ENCODE measurements at regions not wholly inside any gene's neighbourhood (a gene's known extent, or its start where the extent isn't known, plus 50 kb on each side); places are given as distances from the start of the nearest gene placed in this dataset.

DNA sequence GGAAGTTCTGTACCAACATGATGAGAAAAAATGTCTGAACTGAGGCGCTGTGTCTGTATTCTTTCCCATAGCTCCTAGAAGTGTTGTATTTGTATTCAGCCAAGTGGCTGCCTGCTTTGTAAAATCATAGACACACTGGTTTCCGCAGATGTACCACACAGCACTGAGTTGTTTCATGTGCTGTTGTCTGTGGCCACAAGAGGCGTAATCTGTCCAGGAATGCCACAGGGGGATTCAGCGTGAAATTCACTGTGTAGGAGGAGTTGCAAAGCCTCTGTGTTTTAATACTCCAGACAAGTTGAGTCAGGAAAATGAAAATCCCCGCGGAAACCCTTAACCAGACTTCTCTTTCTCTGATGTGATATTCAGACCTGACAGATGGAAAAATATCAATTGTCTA is 462.2 kb downstream of the NSUN3 start (continued):
- TF ChIP-seq, protein P1, sequence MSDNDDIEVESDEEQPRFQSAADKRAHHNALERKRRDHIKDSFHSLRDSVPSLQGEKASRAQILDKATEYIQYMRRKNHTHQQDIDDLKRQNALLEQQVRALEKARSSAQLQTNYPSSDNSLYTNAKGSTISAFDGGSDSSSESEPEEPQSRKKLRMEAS (CRISPR knock-in tag; IDR thresholded peaks at IDR 0.05) = no peak
- TF ChIP-seq JAZF1 (CRISPR knock-in tag; IDR thresholded peaks at IDR 0.05) (no peak), SOX15 (CRISPR knock-in tag; IDR thresholded peaks at IDR 0.05) (no peak)

DNA sequence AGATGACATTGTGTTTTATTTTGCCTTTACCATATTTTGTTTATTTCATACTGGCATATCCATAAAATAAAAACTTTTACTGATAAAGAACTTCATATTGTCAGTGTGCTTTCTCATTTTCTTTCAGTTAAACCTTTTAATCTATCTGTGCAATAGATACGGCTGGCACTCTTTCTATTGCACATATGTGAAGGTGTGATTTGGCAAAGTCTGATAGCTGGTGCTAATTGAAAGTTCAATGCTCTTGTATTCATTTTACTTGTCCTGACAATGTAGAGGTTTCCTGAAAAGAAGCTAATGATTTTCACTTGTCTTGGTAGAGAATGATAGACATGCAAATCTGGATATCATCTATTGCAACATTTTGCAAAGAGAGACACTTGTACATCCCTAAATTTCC is 467.0 kb downstream of the NSUN3 start:
- no peak for TF ChIP-seq ZNF263 (CRISPR knock-in tag; IDR thresholded peaks at IDR 0.05; ENCODE audit: low read depth)
- TF ChIP-seq, protein P2, sequence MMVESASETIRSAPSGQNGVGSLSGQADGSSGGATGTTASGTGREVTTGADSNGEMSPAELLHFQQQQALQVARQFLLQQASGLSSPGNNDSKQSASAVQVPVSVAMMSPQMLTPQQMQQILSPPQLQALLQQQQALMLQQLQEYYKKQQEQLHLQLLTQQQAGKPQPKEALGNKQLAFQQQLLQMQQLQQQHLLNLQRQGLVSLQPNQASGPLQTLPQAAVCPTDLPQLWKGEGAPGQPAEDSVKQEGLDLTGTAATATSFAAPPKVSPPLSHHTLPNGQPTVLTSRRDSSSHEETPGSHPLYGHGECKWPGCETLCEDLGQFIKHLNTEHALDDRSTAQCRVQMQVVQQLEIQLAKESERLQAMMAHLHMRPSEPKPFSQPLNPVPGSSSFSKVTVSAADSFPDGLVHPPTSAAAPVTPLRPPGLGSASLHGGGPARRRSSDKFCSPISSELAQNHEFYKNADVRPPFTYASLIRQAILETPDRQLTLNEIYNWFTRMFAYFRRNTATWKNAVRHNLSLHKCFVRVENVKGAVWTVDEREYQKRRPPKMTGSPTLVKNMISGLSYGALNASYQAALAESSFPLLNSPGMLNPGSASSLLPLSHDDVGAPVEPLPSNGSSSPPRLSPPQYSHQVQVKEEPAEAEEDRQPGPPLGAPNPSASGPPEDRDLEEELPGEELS (CRISPR knock-in tag; IDR thresholded peaks at IDR 0.05) = no peak
- no peak for TF ChIP-seq ELF4 (CRISPR knock-in tag; IDR thresholded peaks at IDR 0.05; ENCODE audit: low read depth)
- TF ChIP-seq, protein P3, sequence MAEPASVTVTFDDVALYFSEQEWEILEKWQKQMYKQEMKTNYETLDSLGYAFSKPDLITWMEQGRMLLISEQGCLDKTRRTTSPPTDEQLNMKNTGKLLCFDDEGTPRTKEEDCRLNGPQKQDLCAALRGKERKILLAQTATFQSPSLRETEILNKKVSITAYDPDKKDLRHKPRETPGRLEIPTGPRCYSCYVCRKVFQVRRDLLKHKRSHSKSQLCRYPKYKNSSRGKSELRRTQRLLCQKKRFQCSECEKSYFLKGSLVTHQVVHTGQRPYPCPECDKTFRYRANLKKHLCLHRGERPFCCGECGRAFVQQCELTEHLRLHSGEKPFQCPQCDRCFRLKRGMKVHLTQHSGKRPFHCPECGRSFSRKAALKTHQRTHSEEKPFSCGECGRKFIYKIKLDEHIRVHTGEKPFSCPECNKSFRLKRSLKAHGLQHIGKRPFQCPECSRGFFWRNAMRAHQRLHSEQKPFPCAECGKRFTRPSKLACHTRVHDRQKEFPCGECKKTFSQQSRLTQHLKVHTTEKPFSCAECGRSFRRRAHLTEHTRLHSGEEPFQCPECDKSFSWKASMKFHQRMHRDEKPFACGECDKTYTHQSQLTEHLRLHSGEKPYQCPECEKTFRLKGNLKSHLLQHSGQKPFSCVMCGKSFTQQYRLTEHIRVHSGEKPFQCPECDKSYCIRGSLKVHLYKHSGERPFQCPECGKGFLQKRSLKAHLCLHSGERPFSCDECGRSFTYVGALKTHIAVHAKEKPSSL (CRISPR knock-in tag; conservative IDR thresholded peaks at IDR 0.05) = no peak
- no peak for TF ChIP-seq ZNF232 (CRISPR knock-in tag; IDR thresholded peaks at IDR 0.05)
- no peak for TF ChIP-seq IRF2 (CRISPR knock-in tag; IDR thresholded peaks at IDR 0.05; ENCODE audit: borderline replicate concordance, low read depth)
- no peak for TF ChIP-seq NR3C1 (CRISPR knock-in tag; conservative IDR thresholded peaks at IDR 0.05; ENCODE audit: low read depth)
- H3K27me3 Mint-ChIP-seq (ENCODE audit: low read depth) = no peaks in the 10 kb centered on the region
- ChIA-PET CTCF (no interaction called here), POLR2A (no interaction called here)
- H3K4me1 Mint-ChIP-seq = peaks cover 14% of the 10 kb centered on the region
- no peak overlapping the region for H3K4me3 Mint-ChIP-seq
- no peak for ATAC-seq
- DNase-seq (ENCODE audit: low spot score) = no peak
- H3K27ac Mint-ChIP-seq = no peak overlapping the region
- H3K9me3 Mint-ChIP-seq = no peaks in the 10 kb centered on the region
- no peaks in the 10 kb centered on the region for H3K36me3 Mint-ChIP-seq

DNA sequence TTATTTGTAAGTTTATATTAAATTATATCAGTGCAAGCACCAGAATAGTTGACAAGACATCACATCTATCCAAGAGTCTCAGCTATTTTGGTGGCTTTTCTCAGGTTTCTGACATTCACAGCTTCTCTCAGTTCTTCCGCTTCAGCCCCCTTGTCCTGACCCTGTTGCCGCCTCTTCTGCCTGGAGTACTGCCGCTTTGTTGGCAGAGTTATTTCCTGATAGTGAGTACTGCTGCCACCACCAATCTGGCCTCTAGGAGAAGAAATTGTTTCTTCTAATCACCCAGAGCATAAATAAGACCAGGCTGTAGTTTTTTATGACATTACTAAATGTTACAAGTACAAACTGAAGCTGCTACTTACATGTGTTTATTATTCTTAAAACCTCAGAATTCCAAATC is 470.1 kb downstream of the NSUN3 start:
- TF ChIP-seq, protein P4, sequence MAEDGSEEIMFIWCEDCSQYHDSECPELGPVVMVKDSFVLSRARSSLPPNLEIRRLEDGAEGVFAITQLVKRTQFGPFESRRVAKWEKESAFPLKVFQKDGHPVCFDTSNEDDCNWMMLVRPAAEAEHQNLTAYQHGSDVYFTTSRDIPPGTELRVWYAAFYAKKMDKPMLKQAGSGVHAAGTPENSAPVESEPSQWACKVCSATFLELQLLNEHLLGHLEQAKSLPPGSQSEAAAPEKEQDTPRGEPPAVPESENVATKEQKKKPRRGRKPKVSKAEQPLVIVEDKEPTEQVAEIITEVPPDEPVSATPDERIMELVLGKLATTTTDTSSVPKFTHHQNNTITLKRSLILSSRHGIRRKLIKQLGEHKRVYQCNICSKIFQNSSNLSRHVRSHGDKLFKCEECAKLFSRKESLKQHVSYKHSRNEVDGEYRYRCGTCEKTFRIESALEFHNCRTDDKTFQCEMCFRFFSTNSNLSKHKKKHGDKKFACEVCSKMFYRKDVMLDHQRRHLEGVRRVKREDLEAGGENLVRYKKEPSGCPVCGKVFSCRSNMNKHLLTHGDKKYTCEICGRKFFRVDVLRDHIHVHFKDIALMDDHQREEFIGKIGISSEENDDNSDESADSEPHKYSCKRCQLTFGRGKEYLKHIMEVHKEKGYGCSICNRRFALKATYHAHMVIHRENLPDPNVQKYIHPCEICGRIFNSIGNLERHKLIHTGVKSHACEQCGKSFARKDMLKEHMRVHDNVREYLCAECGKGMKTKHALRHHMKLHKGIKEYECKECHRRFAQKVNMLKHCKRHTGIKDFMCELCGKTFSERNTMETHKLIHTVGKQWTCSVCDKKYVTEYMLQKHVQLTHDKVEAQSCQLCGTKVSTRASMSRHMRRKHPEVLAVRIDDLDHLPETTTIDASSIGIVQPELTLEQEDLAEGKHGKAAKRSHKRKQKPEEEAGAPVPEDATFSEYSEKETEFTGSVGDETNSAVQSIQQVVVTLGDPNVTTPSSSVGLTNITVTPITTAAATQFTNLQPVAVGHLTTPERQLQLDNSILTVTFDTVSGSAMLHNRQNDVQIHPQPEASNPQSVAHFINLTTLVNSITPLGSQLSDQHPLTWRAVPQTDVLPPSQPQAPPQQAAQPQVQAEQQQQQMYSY (CRISPR knock-in tag; IDR thresholded peaks at IDR 0.05) = no peak
- TF ChIP-seq, protein P5, sequence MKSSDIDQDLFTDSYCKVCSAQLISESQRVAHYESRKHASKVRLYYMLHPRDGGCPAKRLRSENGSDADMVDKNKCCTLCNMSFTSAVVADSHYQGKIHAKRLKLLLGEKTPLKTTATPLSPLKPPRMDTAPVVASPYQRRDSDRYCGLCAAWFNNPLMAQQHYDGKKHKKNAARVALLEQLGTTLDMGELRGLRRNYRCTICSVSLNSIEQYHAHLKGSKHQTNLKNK (CRISPR knock-in tag; IDR thresholded peaks at IDR 0.05) = no peak
- no peak for TF ChIP-seq NFATC4 (CRISPR knock-in tag; IDR thresholded peaks at IDR 0.05)
- TF ChIP-seq GTF2I (CRISPR knock-in tag; conservative IDR thresholded peaks at IDR 0.05) = no peak
- no peak for TF ChIP-seq NR3C1 (CRISPR knock-in tag; conservative IDR thresholded peaks at IDR 0.05; ENCODE audit: low read depth)
- TF ChIP-seq, protein P6, sequence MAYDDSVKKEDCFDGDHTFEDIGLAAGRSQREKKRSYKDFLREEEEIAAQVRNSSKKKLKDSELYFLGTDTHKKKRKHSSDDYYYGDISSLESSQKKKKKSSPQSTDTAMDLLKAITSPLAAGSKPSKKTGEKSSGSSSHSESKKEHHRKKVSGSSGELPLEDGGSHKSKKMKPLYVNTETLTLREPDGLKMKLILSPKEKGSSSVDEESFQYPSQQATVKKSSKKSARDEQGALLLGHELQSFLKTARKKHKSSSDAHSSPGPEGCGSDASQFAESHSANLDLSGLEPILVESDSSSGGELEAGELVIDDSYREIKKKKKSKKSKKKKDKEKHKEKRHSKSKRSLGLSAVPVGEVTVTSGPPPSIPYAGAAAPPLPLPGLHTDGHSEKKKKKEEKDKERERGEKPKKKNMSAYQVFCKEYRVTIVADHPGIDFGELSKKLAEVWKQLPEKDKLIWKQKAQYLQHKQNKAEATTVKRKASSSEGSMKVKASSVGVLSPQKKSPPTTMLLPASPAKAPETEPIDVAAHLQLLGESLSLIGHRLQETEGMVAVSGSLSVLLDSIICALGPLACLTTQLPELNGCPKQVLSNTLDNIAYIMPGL (CRISPR knock-in tag; IDR thresholded peaks at IDR 0.05) = no peak
- no peak for TF ChIP-seq CREB1 (CRISPR knock-in tag; IDR thresholded peaks at IDR 0.05)
- TF ChIP-seq TEAD1 (CRISPR knock-in tag; IDR thresholded peaks at IDR 0.05) = no peak
- TF ChIP-seq, protein P7, sequence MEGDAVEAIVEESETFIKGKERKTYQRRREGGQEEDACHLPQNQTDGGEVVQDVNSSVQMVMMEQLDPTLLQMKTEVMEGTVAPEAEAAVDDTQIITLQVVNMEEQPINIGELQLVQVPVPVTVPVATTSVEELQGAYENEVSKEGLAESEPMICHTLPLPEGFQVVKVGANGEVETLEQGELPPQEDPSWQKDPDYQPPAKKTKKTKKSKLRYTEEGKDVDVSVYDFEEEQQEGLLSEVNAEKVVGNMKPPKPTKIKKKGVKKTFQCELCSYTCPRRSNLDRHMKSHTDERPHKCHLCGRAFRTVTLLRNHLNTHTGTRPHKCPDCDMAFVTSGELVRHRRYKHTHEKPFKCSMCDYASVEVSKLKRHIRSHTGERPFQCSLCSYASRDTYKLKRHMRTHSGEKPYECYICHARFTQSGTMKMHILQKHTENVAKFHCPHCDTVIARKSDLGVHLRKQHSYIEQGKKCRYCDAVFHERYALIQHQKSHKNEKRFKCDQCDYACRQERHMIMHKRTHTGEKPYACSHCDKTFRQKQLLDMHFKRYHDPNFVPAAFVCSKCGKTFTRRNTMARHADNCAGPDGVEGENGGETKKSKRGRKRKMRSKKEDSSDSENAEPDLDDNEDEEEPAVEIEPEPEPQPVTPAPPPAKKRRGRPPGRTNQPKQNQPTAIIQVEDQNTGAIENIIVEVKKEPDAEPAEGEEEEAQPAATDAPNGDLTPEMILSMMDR (IDR thresholded peaks at IDR 0.05) = no peak
- ATAC-seq = no peak
- no peaks in the 10 kb centered on the region for H3K4me1 Mint-ChIP-seq
- H3K27ac Mint-ChIP-seq = no peak overlapping the region
- ChIA-PET CTCF (no interaction called here), POLR2A (no interaction called here)
- H3K9me3 Mint-ChIP-seq = no peaks in the 10 kb centered on the region
- no peaks in the 10 kb centered on the region for H3K36me3 Mint-ChIP-seq
- H3K4me3 Mint-ChIP-seq = no peak overlapping the region
- H3K27me3 Mint-ChIP-seq (ENCODE audit: low read depth) = no peaks in the 10 kb centered on the region
- no peak for DNase-seq (ENCODE audit: low spot score)

Measured in WTC11 (cell line).